ENCODE measurements at regions not wholly inside any gene's neighbourhood (a gene's known extent, or its start where the extent isn't known, plus 50 kb on each side); places are given as distances from the start of the nearest gene placed in this dataset.

DNA sequence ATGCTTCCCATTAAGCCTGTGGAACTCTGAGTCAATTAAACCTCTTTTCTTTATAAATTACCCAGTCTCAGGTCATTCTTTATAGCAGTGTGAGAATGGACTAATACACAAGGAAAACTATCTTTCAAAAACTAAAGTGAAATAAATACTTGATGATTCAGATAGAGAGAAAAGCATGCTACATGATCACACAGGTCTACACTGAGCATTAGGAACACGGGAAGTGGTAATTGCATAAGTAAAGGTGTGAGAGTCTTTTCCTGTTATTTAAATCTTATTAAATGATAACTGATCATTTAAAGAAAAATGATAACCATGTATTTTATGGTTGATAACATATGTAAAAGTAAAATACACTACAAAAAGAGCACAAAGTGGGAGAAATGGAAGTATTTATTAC, 812.0 kb upstream of the RAB6C start:
- no peak overlapping the region for H3K4me3 ChIP-seq (ENCODE audit: low read length)
- H3K4me1 ChIP-seq (ENCODE audit: low read length), result no peaks in the 10 kb centered on the region
- no peaks in the 10 kb centered on the region for H3F3A ChIP-seq (ENCODE audit: insufficient read depth, low read length)
- H3K4me2 ChIP-seq (ENCODE audit: low read depth, low read length), result no peak overlapping the region
- H4K20me1 ChIP-seq (ENCODE audit: insufficient read depth, low read length), result no peaks in the 10 kb centered on the region
- H3K9me3 ChIP-seq (replicated peaks; ENCODE audit: insufficient read depth, low read length), result no peaks in the 10 kb centered on the region
- no peaks in the 10 kb centered on the region for H3K27me3 ChIP-seq (replicated peaks; ENCODE audit: insufficient read depth, low read length)
- no peak overlapping the region for H3K9ac ChIP-seq (ENCODE audit: low read length)
- no peak overlapping the region for H2AFZ ChIP-seq (ENCODE audit: low read length)
- no peaks in the 10 kb centered on the region for H3K36me3 ChIP-seq (replicated peaks; ENCODE audit: insufficient read depth, low read length)
- no peak overlapping the region for H3K27ac ChIP-seq (ENCODE audit: low read length)
- no peak for TF ChIP-seq EZH2phosphoT487 (IDR thresholded peaks at IDR 0.05; ENCODE audit: low read length)
- no peak for TF ChIP-seq EZH2 (optimal IDR thresholded peaks at IDR 0.05; ENCODE audit: low read depth, low read length)
- TF ChIP-seq, protein P1, sequence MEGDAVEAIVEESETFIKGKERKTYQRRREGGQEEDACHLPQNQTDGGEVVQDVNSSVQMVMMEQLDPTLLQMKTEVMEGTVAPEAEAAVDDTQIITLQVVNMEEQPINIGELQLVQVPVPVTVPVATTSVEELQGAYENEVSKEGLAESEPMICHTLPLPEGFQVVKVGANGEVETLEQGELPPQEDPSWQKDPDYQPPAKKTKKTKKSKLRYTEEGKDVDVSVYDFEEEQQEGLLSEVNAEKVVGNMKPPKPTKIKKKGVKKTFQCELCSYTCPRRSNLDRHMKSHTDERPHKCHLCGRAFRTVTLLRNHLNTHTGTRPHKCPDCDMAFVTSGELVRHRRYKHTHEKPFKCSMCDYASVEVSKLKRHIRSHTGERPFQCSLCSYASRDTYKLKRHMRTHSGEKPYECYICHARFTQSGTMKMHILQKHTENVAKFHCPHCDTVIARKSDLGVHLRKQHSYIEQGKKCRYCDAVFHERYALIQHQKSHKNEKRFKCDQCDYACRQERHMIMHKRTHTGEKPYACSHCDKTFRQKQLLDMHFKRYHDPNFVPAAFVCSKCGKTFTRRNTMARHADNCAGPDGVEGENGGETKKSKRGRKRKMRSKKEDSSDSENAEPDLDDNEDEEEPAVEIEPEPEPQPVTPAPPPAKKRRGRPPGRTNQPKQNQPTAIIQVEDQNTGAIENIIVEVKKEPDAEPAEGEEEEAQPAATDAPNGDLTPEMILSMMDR (IDR thresholded peaks at IDR 0.05; ENCODE audit: low read length), result no peak
- H3K79me2 ChIP-seq (ENCODE audit: low read length), result no peaks in the 10 kb centered on the region
- no peaks in the 10 kb centered on the region for H3K9me2 ChIP-seq (replicated peaks; ENCODE audit: insufficient read depth, low read length)
- no peak for DNase-seq

DNA sequence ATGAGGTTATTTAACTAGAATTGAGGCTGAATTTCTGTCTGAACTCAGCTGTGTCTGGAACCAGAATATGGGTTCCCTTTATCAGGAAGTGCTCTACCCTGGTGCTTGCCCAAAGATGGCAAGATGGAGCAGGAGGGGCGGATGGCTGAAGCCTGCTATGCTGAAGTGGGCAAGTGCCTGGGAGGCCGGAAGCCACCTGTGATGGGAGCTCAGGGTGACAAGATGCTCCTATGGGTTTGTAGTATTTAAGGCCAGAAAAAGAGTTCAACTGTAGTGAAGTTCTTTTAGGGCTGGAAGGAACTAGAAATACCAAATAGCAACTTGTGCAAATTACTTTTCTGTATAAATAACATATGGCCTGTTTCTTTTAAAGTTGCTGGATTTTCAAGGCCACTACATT, 808.9 kb upstream of the RAB6C start:
- Histone ChIP-seq H3K27ac (ENCODE audit: low read length) (no peak overlapping the region), H3K27me3 (replicated peaks; ENCODE audit: insufficient read depth, low read length) (no peaks in the 10 kb centered on the region), H3K9ac (ENCODE audit: low read length) (no peak overlapping the region), H3K36me3 (replicated peaks; ENCODE audit: insufficient read depth, low read length) (no peaks in the 10 kb centered on the region), H3F3A (ENCODE audit: insufficient read depth, low read length) (no peaks in the 10 kb centered on the region), H3K9me3 (replicated peaks; ENCODE audit: insufficient read depth, low read length) (no peaks in the 10 kb centered on the region), H3K4me3 (ENCODE audit: low read length) (no peak overlapping the region), H3K4me2 (ENCODE audit: low read depth, low read length) (no peak overlapping the region), H3K79me2 (ENCODE audit: low read length) (no peaks in the 10 kb centered on the region), H2AFZ (ENCODE audit: low read length) (no peak overlapping the region), H4K20me1 (ENCODE audit: insufficient read depth, low read length) (no peaks in the 10 kb centered on the region), H3K9me2 (replicated peaks; ENCODE audit: insufficient read depth, low read length) (no peaks in the 10 kb centered on the region), H3K4me1 (ENCODE audit: low read length) (no peaks in the 10 kb centered on the region)
- TF ChIP-seq EZH2phosphoT487 (IDR thresholded peaks at IDR 0.05; ENCODE audit: low read length) (no peak), EZH2 (optimal IDR thresholded peaks at IDR 0.05; ENCODE audit: low read depth, low read length) (no peak)
- TF ChIP-seq, protein P1 (IDR thresholded peaks at IDR 0.05; ENCODE audit: low read length), result no peak
- DNase-seq, result no peak

DNA sequence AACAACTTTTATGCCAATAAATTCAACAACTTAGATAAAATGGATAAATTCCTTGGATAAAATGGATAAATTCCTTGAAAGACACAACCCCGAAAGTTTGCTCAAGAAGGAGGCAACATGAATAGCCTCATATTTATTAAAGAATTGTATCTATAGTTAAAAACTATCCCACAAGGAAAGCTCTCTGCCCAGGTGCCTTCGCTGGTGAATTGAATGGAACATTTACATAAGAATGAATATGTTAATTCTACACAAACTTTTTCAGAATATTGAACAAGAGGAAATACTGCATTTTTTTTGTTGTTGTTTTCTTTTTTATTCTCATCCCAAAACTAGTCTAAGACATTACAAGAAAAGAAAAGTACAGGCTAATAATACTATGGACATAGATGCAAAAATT, 805.3 kb upstream of the RAB6C start:
- Histone ChIP-seq H3K4me2 (ENCODE audit: low read depth, low read length) (no peak overlapping the region), H3K27ac (ENCODE audit: low read length) (no peak overlapping the region), H3K9me3 (replicated peaks; ENCODE audit: insufficient read depth, low read length) (no peaks in the 10 kb centered on the region)

More for the DNA sequence above, 805.3 kb upstream of the RAB6C start:
- Histone ChIP-seq H3K9ac (ENCODE audit: low read length) (no peak overlapping the region), H3K4me1 (ENCODE audit: low read length) (no peaks in the 10 kb centered on the region), H2AFZ (ENCODE audit: low read length) (no peak overlapping the region), H3K27me3 (replicated peaks; ENCODE audit: insufficient read depth, low read length) (no peaks in the 10 kb centered on the region), H3K9me2 (replicated peaks; ENCODE audit: insufficient read depth, low read length) (no peaks in the 10 kb centered on the region), H4K20me1 (ENCODE audit: insufficient read depth, low read length) (no peaks in the 10 kb centered on the region), H3F3A (ENCODE audit: insufficient read depth, low read length) (no peaks in the 10 kb centered on the region), H3K79me2 (ENCODE audit: low read length) (no peaks in the 10 kb centered on the region), H3K36me3 (replicated peaks; ENCODE audit: insufficient read depth, low read length) (no peaks in the 10 kb centered on the region), H3K4me3 (ENCODE audit: low read length) (no peak overlapping the region)
- TF ChIP-seq EZH2 (optimal IDR thresholded peaks at IDR 0.05; ENCODE audit: low read depth, low read length), result no peak
- TF ChIP-seq, protein P1 (IDR thresholded peaks at IDR 0.05; ENCODE audit: low read length), result no peak
- no peak for TF ChIP-seq EZH2phosphoT487 (IDR thresholded peaks at IDR 0.05; ENCODE audit: low read length)
- no peak for DNase-seq
